MCF 10A (cell line): ENCODE measurements at regions not wholly inside any gene's neighbourhood (a gene's known extent, or its start where the extent isn't known, plus 50 kb on each side); places are given as distances from the start of the nearest gene placed in this dataset.

Experiments used
- BruUV-seq: library from RNA; stranded (reverse); fragments of 400-500 nt; replicated peaks from 2 replicates; lab custom pipeline; 2021; lab: Mats Ljungman, UMichigan
- CTCF ChIA-PET: fragments of 300-600 bp; sonication (Branson Sonifier 250); formaldehyde crosslinking; extraction: SDS; loops from one replicate; lab custom pipeline; 2021; ENCODE audit warnings: antibody characterized with exemption, inconsistent platforms; lab: Yijun Ruan, JAX
- POLR2A ChIA-PET: fragments of 300-600, 350-650 bp; sonication (Branson Sonifier 250); formaldehyde crosslinking; extraction: SDS; loops from one replicate; lab custom pipeline; 2020; ENCODE audit warnings: antibody characterized with exemption, inconsistent platforms; lab: Yijun Ruan, JAX
- DNase-seq: peaks from one replicate; pipeline ENCODE4 v3.0.0-alpha.2; 2018; ENCODE audit not compliant: unreplicated experiment
- H3K27ac Mint-ChIP-seq: one replicate; pipeline ENCODE4 v1.8.0; 2022; ENCODE audit warnings: mild to moderate bottlenecking, low read depth, mixed read lengths; ENCODE audit not compliant: unreplicated experiment
- H3K27me3 Mint-ChIP-seq: one replicate; pipeline ENCODE4 v1.8.0; 2022; ENCODE audit warnings: mixed read lengths; ENCODE audit not compliant: insufficient read depth, unreplicated experiment
- H3K36me3 Mint-ChIP-seq: one replicate; pipeline ENCODE4 v1.8.0; 2022; ENCODE audit warnings: mild to moderate bottlenecking, moderate library complexity, mixed read lengths; ENCODE audit not compliant: insufficient read depth, unreplicated experiment
- H3K4me1 Mint-ChIP-seq: one replicate; pipeline ENCODE4 v1.8.0; 2022; ENCODE audit warnings: mixed read lengths; ENCODE audit not compliant: insufficient read depth, unreplicated experiment
- H3K4me3 Mint-ChIP-seq: one replicate; pipeline ENCODE4 v1.8.0; 2022; ENCODE audit warnings: mild to moderate bottlenecking, moderate library complexity, mixed read lengths; ENCODE audit not compliant: unreplicated experiment
- H3K9me3 Mint-ChIP-seq: one replicate; pipeline ENCODE4 v1.8.0; 2022; ENCODE audit warnings: mixed read lengths; ENCODE audit not compliant: unreplicated experiment
- intact Hi-C: fragments of 100-400 bp; cut with micrococcal nuclease; formaldehyde crosslinking; loops from 2 replicates; pipeline ENCODE4 v1.14.1; 2022
- TF ChIP-seq, protein P1 (sequence below): fragments of 200-600 bp; IDR thresholded peaks from one replicate; pipeline ENCODE4 v1.8.0; 2022; ENCODE audit warnings: antibody characterized with exemption, mild to moderate bottlenecking; ENCODE audit not compliant: unreplicated experiment

DNA sequence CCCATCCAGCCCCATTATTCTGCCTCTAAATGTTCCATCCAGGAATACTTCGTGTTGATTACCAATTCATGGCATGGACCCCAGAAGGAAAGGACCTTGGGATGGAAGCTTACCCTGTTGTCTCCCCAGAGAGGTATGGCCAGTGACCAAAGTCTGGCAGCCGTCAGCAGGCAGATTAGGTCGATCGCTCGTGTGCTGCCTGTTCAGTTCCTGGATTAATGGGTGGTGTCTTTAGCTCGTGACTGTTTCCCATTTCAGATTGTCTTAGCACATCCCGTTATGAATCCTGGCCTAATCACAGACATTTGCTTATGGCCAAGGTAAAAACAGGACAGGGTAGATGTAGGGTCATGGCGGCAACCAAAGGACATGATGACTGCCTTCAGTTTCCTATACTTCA, 122.9 kb upstream of the NTF3 start:
- ChIA-PET CTCF (no interaction called here), POLR2A (no interaction called here)
- no peaks in the 10 kb centered on the region for H3K27me3 Mint-ChIP-seq
- no peak overlapping the region for H3K27ac Mint-ChIP-seq
- BruUV-seq = no TSS peak
- H3K36me3 Mint-ChIP-seq = no peaks in the 10 kb centered on the region
- TF ChIP-seq, protein P1, sequence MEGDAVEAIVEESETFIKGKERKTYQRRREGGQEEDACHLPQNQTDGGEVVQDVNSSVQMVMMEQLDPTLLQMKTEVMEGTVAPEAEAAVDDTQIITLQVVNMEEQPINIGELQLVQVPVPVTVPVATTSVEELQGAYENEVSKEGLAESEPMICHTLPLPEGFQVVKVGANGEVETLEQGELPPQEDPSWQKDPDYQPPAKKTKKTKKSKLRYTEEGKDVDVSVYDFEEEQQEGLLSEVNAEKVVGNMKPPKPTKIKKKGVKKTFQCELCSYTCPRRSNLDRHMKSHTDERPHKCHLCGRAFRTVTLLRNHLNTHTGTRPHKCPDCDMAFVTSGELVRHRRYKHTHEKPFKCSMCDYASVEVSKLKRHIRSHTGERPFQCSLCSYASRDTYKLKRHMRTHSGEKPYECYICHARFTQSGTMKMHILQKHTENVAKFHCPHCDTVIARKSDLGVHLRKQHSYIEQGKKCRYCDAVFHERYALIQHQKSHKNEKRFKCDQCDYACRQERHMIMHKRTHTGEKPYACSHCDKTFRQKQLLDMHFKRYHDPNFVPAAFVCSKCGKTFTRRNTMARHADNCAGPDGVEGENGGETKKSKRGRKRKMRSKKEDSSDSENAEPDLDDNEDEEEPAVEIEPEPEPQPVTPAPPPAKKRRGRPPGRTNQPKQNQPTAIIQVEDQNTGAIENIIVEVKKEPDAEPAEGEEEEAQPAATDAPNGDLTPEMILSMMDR = no peak
- no peaks in the 10 kb centered on the region for H3K4me1 Mint-ChIP-seq
- H3K4me3 Mint-ChIP-seq = no peak overlapping the region
- H3K9me3 Mint-ChIP-seq = peaks cover 35% of the 10 kb centered on the region
- intact Hi-C loops = no loop called here
- no peak for DNase-seq

DNA sequence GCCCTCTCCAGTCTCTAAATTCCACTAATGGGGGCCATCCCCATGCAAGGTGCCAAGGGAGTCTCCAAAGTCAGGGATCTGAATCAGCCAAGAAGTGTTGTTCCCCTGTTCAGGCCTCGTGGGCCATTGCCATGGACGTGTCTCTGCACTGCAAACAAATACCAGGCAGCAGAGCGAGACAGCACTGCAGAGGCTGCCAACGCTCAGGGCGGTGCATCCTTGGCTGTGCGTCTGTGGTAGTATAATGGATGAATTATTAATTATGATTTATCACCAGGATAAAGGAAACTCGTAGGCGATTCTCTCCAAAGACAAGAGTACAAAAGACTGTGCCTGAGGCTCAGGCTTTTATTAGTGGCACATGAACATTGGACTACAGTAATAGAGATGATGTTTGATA, 122.3 kb upstream of the NTF3 start:
- Mint-ChIP-seq H3K27me3 (no peaks in the 10 kb centered on the region), H3K4me3 (no peak overlapping the region), H3K9me3 (peaks cover 35% of the 10 kb centered on the region), H3K27ac (no peak overlapping the region), H3K36me3 (no peaks in the 10 kb centered on the region), H3K4me1 (no peaks in the 10 kb centered on the region)
- POLR2A ChIA-PET = no interaction called here
- no TSS peak for BruUV-seq
- intact Hi-C loops = no loop called here
- TF ChIP-seq, protein P1 = no peak
- no peak for DNase-seq
- CTCF ChIA-PET = no interaction called here

DNA sequence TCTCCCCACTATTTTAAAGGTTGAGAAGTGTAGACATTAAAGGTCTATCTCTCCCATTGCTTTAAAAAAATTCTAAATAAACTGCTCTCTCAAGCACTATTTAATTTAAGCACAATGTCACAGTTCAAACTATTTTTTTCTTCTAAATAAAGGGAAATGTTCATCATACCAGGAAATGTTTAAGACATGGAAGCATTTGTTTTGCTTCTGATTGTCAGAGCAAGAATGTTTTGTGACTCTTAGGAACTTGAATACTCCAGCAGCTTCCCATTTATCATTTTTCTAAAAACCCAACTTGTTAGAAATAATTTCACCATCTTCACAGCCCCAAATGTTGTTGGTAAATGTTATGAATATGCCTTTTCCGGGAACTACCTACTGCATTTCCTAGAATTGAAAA, 121.8 kb upstream of the NTF3 start:
- H3K4me1 Mint-ChIP-seq = no peaks in the 10 kb centered on the region
- H3K4me3 Mint-ChIP-seq = no peak overlapping the region
- H3K27me3 Mint-ChIP-seq = no peaks in the 10 kb centered on the region
- ChIA-PET POLR2A (no interaction called here), CTCF (no interaction called here)
- H3K9me3 Mint-ChIP-seq = peaks cover 39% of the 10 kb centered on the region
- TF ChIP-seq, protein P1 = no peak
- no peak overlapping the region for H3K27ac Mint-ChIP-seq
- no TSS peak for BruUV-seq
- intact Hi-C loops = no loop called here
- H3K36me3 Mint-ChIP-seq = no peaks in the 10 kb centered on the region
- no peak for DNase-seq

DNA sequence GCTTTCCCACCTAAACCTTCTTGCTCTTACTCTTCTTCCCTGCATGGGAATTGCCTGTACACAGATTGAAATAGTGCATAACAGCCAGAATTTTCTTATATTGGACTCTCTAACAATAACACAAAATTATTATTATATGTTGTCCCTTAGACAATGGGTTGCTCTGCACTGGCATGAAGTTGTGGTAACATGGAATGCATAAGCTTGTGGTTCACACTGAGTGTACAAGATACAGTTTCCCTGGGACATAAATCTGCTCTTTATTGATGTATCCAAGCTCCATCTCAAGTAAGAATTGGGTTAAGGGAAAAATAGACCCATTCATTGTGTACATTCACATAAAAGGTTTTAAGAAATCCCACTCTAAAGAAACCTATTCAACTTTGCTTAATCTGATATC, 114.4 kb upstream of the NTF3 start:
- Mint-ChIP-seq H3K27me3 (no peaks in the 10 kb centered on the region), H3K9me3 (peaks cover 63% of the 10 kb centered on the region), H3K36me3 (no peaks in the 10 kb centered on the region), H3K4me1 (no peaks in the 10 kb centered on the region), H3K27ac (no peak overlapping the region), H3K4me3 (no peak overlapping the region)
- TF ChIP-seq, protein P1 = no peak
- intact Hi-C loops = no loop called here
- BruUV-seq = no TSS peak
- ChIA-PET POLR2A (no interaction called here), CTCF (interaction anchor here (0.6 kb wide), 1 partner anchor 397 kb away, joined by 3 read pairs; no protein-coding TSS in a partner anchor)
- no peak for DNase-seq
